PFSK-1 (cell line): ENCODE measurements at regions not wholly inside any gene's neighbourhood (a gene's known extent, or its start where the extent isn't known, plus 50 kb on each side); places are given as distances from the start of the nearest gene placed in this dataset.

Experiments
- FOXP2 ChIP-seq: optimal IDR thresholded peaks from 2 replicates; pipeline ENCODE3; 2011; ENCODE audit warnings: borderline replicate concordance, control low read depth, inconsistent platforms; ENCODE audit not compliant: insufficient read depth; ENCODE audit errors: extremely low read length, extremely low read depth
- POLR2AphosphoS5 ChIP-seq: IDR thresholded peaks from 2 replicates; pipeline ENCODE4 v1.6.1; 2012; ENCODE audit warnings: low read depth, mild to moderate bottlenecking, control low read depth, low read length, moderate library complexity
- SIN3A ChIP-seq: IDR thresholded peaks from 2 replicates; pipeline ENCODE4 v1.6.1; 2012; ENCODE audit warnings: mild to moderate bottlenecking, low read length, moderate library complexity, borderline replicate concordance; ENCODE audit not compliant: insufficient read depth
- TAF1 ChIP-seq: IDR thresholded peaks from 2 replicates; pipeline ENCODE4 v1.6.1; 2012; ENCODE audit warnings: low read length, control low read depth, borderline replicate concordance; ENCODE audit not compliant: insufficient read depth
- TF ChIP-seq, protein P1 (sequence below), 2 experiments: IDR thresholded peaks; 2 replicates each; pipeline versions ENCODE4 v1.6.1 to v1.8.0; 2011 to 2012; ENCODE audit warnings: low read depth in 2 of 2, low read length in 2 of 2, control low read depth in 1 of 2, inconsistent platforms in 1 of 2, mild to moderate bottlenecking in 1 of 2, moderate library complexity in 1 of 2; ENCODE audit not compliant: insufficient read depth in 1 of 2

DNA sequence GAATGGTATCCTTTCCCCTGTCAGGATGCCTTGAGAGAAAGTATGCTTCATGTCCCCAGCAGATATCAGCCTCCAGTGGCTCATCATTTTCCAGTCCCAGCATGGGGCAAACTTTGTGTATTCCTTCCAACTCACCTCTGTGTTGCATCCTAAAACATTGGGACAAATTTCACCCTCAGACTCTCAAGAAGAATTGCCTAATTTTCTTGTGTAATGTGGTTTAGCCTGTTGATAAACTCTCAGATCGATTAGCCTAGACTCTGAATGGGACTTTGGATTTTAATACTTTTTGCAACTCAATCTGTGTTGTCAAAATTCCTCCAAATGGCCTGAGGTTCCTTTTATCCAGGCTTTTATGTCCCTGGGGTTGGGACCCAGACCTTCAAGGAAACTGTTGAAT is 805.3 kb downstream of the C4orf33 start:
- TF ChIP-seq TAF1 (no peak), POLR2AphosphoS5 (no peak), SIN3A (no peak), FOXP2 (no peak)
- TF ChIP-seq, protein P1, sequence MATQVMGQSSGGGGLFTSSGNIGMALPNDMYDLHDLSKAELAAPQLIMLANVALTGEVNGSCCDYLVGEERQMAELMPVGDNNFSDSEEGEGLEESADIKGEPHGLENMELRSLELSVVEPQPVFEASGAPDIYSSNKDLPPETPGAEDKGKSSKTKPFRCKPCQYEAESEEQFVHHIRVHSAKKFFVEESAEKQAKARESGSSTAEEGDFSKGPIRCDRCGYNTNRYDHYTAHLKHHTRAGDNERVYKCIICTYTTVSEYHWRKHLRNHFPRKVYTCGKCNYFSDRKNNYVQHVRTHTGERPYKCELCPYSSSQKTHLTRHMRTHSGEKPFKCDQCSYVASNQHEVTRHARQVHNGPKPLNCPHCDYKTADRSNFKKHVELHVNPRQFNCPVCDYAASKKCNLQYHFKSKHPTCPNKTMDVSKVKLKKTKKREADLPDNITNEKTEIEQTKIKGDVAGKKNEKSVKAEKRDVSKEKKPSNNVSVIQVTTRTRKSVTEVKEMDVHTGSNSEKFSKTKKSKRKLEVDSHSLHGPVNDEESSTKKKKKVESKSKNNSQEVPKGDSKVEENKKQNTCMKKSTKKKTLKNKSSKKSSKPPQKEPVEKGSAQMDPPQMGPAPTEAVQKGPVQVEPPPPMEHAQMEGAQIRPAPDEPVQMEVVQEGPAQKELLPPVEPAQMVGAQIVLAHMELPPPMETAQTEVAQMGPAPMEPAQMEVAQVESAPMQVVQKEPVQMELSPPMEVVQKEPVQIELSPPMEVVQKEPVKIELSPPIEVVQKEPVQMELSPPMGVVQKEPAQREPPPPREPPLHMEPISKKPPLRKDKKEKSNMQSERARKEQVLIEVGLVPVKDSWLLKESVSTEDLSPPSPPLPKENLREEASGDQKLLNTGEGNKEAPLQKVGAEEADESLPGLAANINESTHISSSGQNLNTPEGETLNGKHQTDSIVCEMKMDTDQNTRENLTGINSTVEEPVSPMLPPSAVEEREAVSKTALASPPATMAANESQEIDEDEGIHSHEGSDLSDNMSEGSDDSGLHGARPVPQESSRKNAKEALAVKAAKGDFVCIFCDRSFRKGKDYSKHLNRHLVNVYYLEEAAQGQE (IDR thresholded peaks at IDR 0.05; ENCODE audit: insufficient read depth in 1 of 2, low read depth in 2 of 2, low read length in 2 of 2) = no peak
